GM21367 (cell line): ENCODE measurements at regions not wholly inside any gene's neighbourhood (a gene's known extent, or its start where the extent isn't known, plus 50 kb on each side); places are given as distances from the start of the nearest gene placed in this dataset.

Experiments used
- ATAC-seq: cut with Tn5 transposase; IDR thresholded peaks from one replicate; pipeline ENCODE4 v1.9.1; 2021; ENCODE audit not compliant: unreplicated experiment

GRCh38 chr6:33869121-33869520 is 65.3 kb upstream of the MLN start:
- ATAC-seq, result no peak

GRCh38 chr6:33868141-33868540 is 64.3 kb upstream of the MLN start:
- ATAC-seq, result no peak

- ATAC-seq, result no peak
Measured at GRCh38 chr6:33865478-33866077, 61.8 kb upstream of the MLN start.

GRCh38 chr6:33863723-33864440 is 60.1 kb upstream of the MLN start:
- no peak for ATAC-seq

GRCh38 chr6:33863084-33863483 is 59.3 kb upstream of the MLN start:
- ATAC-seq, result no peak

- ATAC-seq, result no peak
Measured at GRCh38 chr6:33862536-33862935, 58.7 kb upstream of the MLN start.

- ATAC-seq, result no peak
Measured at GRCh38 chr6:33861722-33862121, 57.9 kb upstream of the MLN start.

GRCh38 chr6:33860706-33861474 is 57.1 kb upstream of the MLN start:
- ATAC-seq, result no peak

GRCh38 chr6:33860006-33860405 is 56.2 kb upstream of the MLN start:
- no peak for ATAC-seq

GRCh38 chr6:33858804-33859505 is 55.2 kb upstream of the MLN start:
- no peak for ATAC-seq

GRCh38 chr6:33857932-33858475 is 54.2 kb upstream of the MLN start:
- no peak for ATAC-seq

GRCh38 chr6:33857093-33857931 is 53.5 kb upstream of the MLN start:
- ATAC-seq, result no peak

GRCh38 chr6:33856655-33857054 is 52.9 kb upstream of the MLN start:
- no peak for ATAC-seq

GRCh38 chr6:33856031-33856590 is 52.3 kb upstream of the MLN start:
- ATAC-seq, result no peak

GRCh38 chr6:33854572-33855030 is 50.8 kb upstream of the MLN start:
- ATAC-seq, result no peak

GRCh38 chr6:33853736-33854135 is 49.9 kb upstream of the MLN start:
- ATAC-seq, result no peak
